Stimulated activated naive CD8-positive, alpha-beta T cell treated with anti-CD3 and anti-CD28 coated beads, Interleukin-15, Interleukin-2, amounts not matched to agents 100 ng/mL and 50 ng/mL, for 24 hours (primary cell): ENCODE measurements at regions not wholly inside any gene's neighbourhood (a gene's known extent, or its start where the extent isn't known, plus 50 kb on each side); places are given as distances from the start of the nearest gene placed in this dataset.
"Not testable (repeated sequence)": the region's sequence is repeated elsewhere in the genome, so short reads cannot be mapped to it uniquely, and the experiment has no call there.

ENCODE experiments used
- H3K27ac Mint-ChIP-seq: one replicate; pipeline ENCODE4 v1.8.0; 2021; ENCODE audit warnings: mild to moderate bottlenecking, mixed read lengths
- H3K27me3 Mint-ChIP-seq: one replicate; pipeline ENCODE4 v1.8.0; 2021; ENCODE audit warnings: mixed read lengths
- H3K36me3 Mint-ChIP-seq: one replicate; pipeline ENCODE4 v1.8.0; 2021; ENCODE audit warnings: low read depth, mixed read lengths
- H3K4me1 Mint-ChIP-seq: one replicate; pipeline ENCODE4 v1.8.0; 2021; ENCODE audit warnings: low read depth, mixed read lengths
- H3K4me3 Mint-ChIP-seq: one replicate; pipeline ENCODE4 v1.8.0; 2021; ENCODE audit warnings: mild to moderate bottlenecking, mixed read lengths
- H3K9me3 Mint-ChIP-seq: one replicate; pipeline ENCODE4 v1.8.0; 2021; ENCODE audit warnings: mixed read lengths

GRCh38 chr11:70899616-70900015 is 352.8 kb downstream of the SHANK2 start:
- Mint-ChIP-seq H3K4me1 (no peaks in the 10 kb centered on the region), H3K36me3 (no peaks in the 10 kb centered on the region), H3K27ac (no peak overlapping the region), H3K4me3 (no peak overlapping the region), H3K9me3 (peaks cover 5% of the 10 kb centered on the region), H3K27me3 (no peaks in the 10 kb centered on the region)

GRCh38 chr11:70900540-70900939 is 351.8 kb downstream of the SHANK2 start:
- Mint-ChIP-seq H3K27ac (no peak overlapping the region), H3K4me3 (no peak overlapping the region), H3K9me3 (peaks cover 5% of the 10 kb centered on the region), H3K27me3 (no peaks in the 10 kb centered on the region), H3K4me1 (no peaks in the 10 kb centered on the region), H3K36me3 (no peaks in the 10 kb centered on the region)

GRCh38 chr11:70901951-70902521 is 350.3 kb downstream of the SHANK2 start:
- Mint-ChIP-seq H3K27ac (no peak overlapping the region), H3K9me3 (no peaks in the 10 kb centered on the region), H3K4me1 (no peaks in the 10 kb centered on the region), H3K4me3 (no peak overlapping the region), H3K27me3 (no peaks in the 10 kb centered on the region), H3K36me3 (no peaks in the 10 kb centered on the region)

- H3K4me1 Mint-ChIP-seq, H3K27ac Mint-ChIP-seq, H3K9me3 Mint-ChIP-seq, H3K27me3 Mint-ChIP-seq, H3K4me3 Mint-ChIP-seq, H3K36me3 Mint-ChIP-seq: not testable (repeated sequence)
Measured at GRCh38 chr11:70903229-70903628, 349.1 kb downstream of the SHANK2 start.

GRCh38 chr11:70906101-70906500 is 346.3 kb downstream of the SHANK2 start:
- Mint-ChIP-seq H3K4me3 (no peak overlapping the region), H3K4me1 (no peaks in the 10 kb centered on the region), H3K27ac (no peak overlapping the region), H3K27me3 (peaks cover 8% of the 10 kb centered on the region), H3K9me3 (no peaks in the 10 kb centered on the region), H3K36me3 (no peaks in the 10 kb centered on the region)

- no peak overlapping the region for H3K27ac Mint-ChIP-seq
- peaks cover 17% of the 10 kb centered on the region for H3K27me3 Mint-ChIP-seq
- no peaks in the 10 kb centered on the region for H3K9me3 Mint-ChIP-seq
- H3K4me3 Mint-ChIP-seq = no peak overlapping the region
- H3K36me3 Mint-ChIP-seq = no peaks in the 10 kb centered on the region
- H3K4me1 Mint-ChIP-seq = peaks cover 5% of the 10 kb centered on the region
Measured at GRCh38 chr11:70908223-70908622, 344.2 kb downstream of the SHANK2 start.

GRCh38 chr11:70910835-70911234 is 341.5 kb downstream of the SHANK2 start:
- Mint-ChIP-seq H3K4me3 (no peak overlapping the region), H3K36me3 (no peaks in the 10 kb centered on the region), H3K9me3 (no peaks in the 10 kb centered on the region), H3K27ac (no peak overlapping the region), H3K27me3 (peaks cover 20% of the 10 kb centered on the region), H3K4me1 (peaks cover 5% of the 10 kb centered on the region)

GRCh38 chr11:70912226-70912840 is 340.0 kb downstream of the SHANK2 start:
- Mint-ChIP-seq H3K36me3 (no peaks in the 10 kb centered on the region), H3K27me3 (peaks cover 20% of the 10 kb centered on the region), H3K27ac (no peak overlapping the region), H3K4me1 (peaks cover 5% of the 10 kb centered on the region), H3K4me3 (no peak overlapping the region), H3K9me3 (no peaks in the 10 kb centered on the region)

- H3K27ac Mint-ChIP-seq = no peak overlapping the region
- no peaks in the 10 kb centered on the region for H3K9me3 Mint-ChIP-seq
- peaks cover 17% of the 10 kb centered on the region for H3K27me3 Mint-ChIP-seq
- H3K4me1 Mint-ChIP-seq = peaks cover 5% of the 10 kb centered on the region
- H3K4me3 Mint-ChIP-seq = no peak overlapping the region
- no peaks in the 10 kb centered on the region for H3K36me3 Mint-ChIP-seq
Measured at GRCh38 chr11:70913715-70914231, 338.6 kb downstream of the SHANK2 start.

- Mint-ChIP-seq H3K4me1 (peaks cover 5% of the 10 kb centered on the region), H3K9me3 (peaks cover under 1% of the 10 kb centered on the region), H3K27ac (no peak overlapping the region), H3K36me3 (no peaks in the 10 kb centered on the region), H3K27me3 (peaks cover 16% of the 10 kb centered on the region), H3K4me3 (no peak overlapping the region)
Measured at GRCh38 chr11:70914496-70914895, 337.9 kb downstream of the SHANK2 start.

GRCh38 chr11:70915158-70915985 is 337.0 kb downstream of the SHANK2 start:
- Mint-ChIP-seq H3K36me3 (no peaks in the 10 kb centered on the region), H3K4me1 (peaks cover 5% of the 10 kb centered on the region), H3K4me3 (no peak overlapping the region), H3K27me3 (peaks cover 16% of the 10 kb centered on the region), H3K9me3 (peaks cover 8% of the 10 kb centered on the region), H3K27ac (no peak overlapping the region)

GRCh38 chr11:70916351-70916750 is 336.0 kb downstream of the SHANK2 start:
- no peak overlapping the region for H3K27ac Mint-ChIP-seq
- H3K4me3 Mint-ChIP-seq = no peak overlapping the region
- peaks cover 17% of the 10 kb centered on the region for H3K9me3 Mint-ChIP-seq
- peaks cover 11% of the 10 kb centered on the region for H3K27me3 Mint-ChIP-seq
- H3K4me1 Mint-ChIP-seq = peaks cover 5% of the 10 kb centered on the region
- no peaks in the 10 kb centered on the region for H3K36me3 Mint-ChIP-seq

GRCh38 chr11:70918242-70918641 is 334.1 kb downstream of the SHANK2 start:
- Mint-ChIP-seq H3K9me3 (peaks cover 32% of the 10 kb centered on the region), H3K27me3 (peaks cover 2% of the 10 kb centered on the region), H3K36me3 (no peaks in the 10 kb centered on the region), H3K4me1 (no peaks in the 10 kb centered on the region), H3K4me3 (no peak overlapping the region), H3K27ac (no peak overlapping the region)

GRCh38 chr11:70921804-70922203 is 330.6 kb downstream of the SHANK2 start:
- Mint-ChIP-seq H3K27ac (no peak overlapping the region), H3K4me3 (no peak overlapping the region), H3K9me3 (peaks cover 32% of the 10 kb centered on the region), H3K27me3 (no peaks in the 10 kb centered on the region), H3K36me3 (no peaks in the 10 kb centered on the region), H3K4me1 (no peaks in the 10 kb centered on the region)

GRCh38 chr11:70924108-70924507 is 328.3 kb downstream of the SHANK2 start:
- H3K4me1 Mint-ChIP-seq = no peaks in the 10 kb centered on the region
- H3K36me3 Mint-ChIP-seq = no peaks in the 10 kb centered on the region
- H3K4me3 Mint-ChIP-seq = no peak overlapping the region
- H3K27ac Mint-ChIP-seq = no peak overlapping the region
- H3K27me3 Mint-ChIP-seq = peaks cover 6% of the 10 kb centered on the region
- H3K9me3 Mint-ChIP-seq = peaks cover 32% of the 10 kb centered on the region
